ENCODE measurements at regions not wholly inside any gene's neighbourhood (a gene's known extent, or its start where the extent isn't known, plus 50 kb on each side); places are given as distances from the start of the nearest gene placed in this dataset.

- H3K4me3 ChIP-seq (ENCODE audit: low read depth, low read length): no peak overlapping the region
- CTCF ChIA-PET: no interaction called here
- no peak for TF ChIP-seq CTCF (IDR thresholded peaks at IDR 0.05; ENCODE audit: insufficient read depth, low read length, missing control alignments)
- no peak for DNase-seq (ENCODE audit: low read depth, low spot score)
- POLR2A ChIA-PET: no interaction called here
These were observed 174.4 kb downstream of the MDFIC start for GRCh38 chr7:115096262-115096661.

- ChIA-PET POLR2A (no interaction called here), CTCF (no interaction called here)
- no peak overlapping the region for H3K4me3 ChIP-seq (ENCODE audit: low read depth, low read length)
These were observed 172.3 kb downstream of the MDFIC start for GRCh38 chr7:115094163-115094562.

GRCh38 chr7:115088893-115089292, 167.0 kb downstream of the MDFIC start:
- ChIA-PET POLR2A (no interaction called here), CTCF (no interaction called here)
- no peak for DNase-seq (ENCODE audit: low read depth, low spot score)
- no peak for TF ChIP-seq CTCF (IDR thresholded peaks at IDR 0.05; ENCODE audit: insufficient read depth, low read length, missing control alignments)
- H3K4me3 ChIP-seq (ENCODE audit: low read depth, low read length): no peak overlapping the region

More at GRCh38 chr7:115094163-115094562, 172.3 kb downstream of the MDFIC start:
- no peak for DNase-seq (ENCODE audit: low read depth, low spot score)
- TF ChIP-seq CTCF (IDR thresholded peaks at IDR 0.05; ENCODE audit: insufficient read depth, low read length, missing control alignments): no peak

- ChIA-PET CTCF (interaction anchor here (1.1 kb wide), 1 partner anchor 221 kb away, joined by 3 read pairs; no protein-coding TSS in a partner anchor), POLR2A (no interaction called here)
These were observed 165.5 kb downstream of the MDFIC start for GRCh38 chr7:115087437-115087836.

GRCh38 chr7:115086146-115086841, 164.4 kb downstream of the MDFIC start:
- TF ChIP-seq CTCF (IDR thresholded peaks at IDR 0.05; ENCODE audit: insufficient read depth, low read length, missing control alignments): no peak
- DNase-seq (ENCODE audit: low read depth, low spot score): no peak
- no peak overlapping the region for H3K4me3 ChIP-seq (ENCODE audit: low read depth, low read length)
- ChIA-PET CTCF (no interaction called here), POLR2A (no interaction called here)

More at GRCh38 chr7:115087437-115087836, 165.5 kb downstream of the MDFIC start:
- no peak overlapping the region for H3K4me3 ChIP-seq (ENCODE audit: low read depth, low read length)
- TF ChIP-seq CTCF (IDR thresholded peaks at IDR 0.05; ENCODE audit: insufficient read depth, low read length, missing control alignments): no peak
- peak; percentile 29 for DNase-seq (ENCODE audit: low read depth, low spot score)

- ChIA-PET CTCF (no interaction called here), POLR2A (no interaction called here)
- H3K4me3 ChIP-seq (ENCODE audit: low read depth, low read length): no peak overlapping the region
- no peak for TF ChIP-seq CTCF (IDR thresholded peaks at IDR 0.05; ENCODE audit: insufficient read depth, low read length, missing control alignments)
- DNase-seq (ENCODE audit: low read depth, low spot score): no peak
These were observed 163.5 kb downstream of the MDFIC start for GRCh38 chr7:115085421-115085820.
